RWPE1 (cell line): ENCODE measurements at regions not wholly inside any gene's neighbourhood (a gene's known extent, or its start where the extent isn't known, plus 50 kb on each side); places are given as distances from the start of the nearest gene placed in this dataset.

Experiments
- CTCF ChIA-PET: fragments of 350-600 bp; sonication (Branson Sonifier 250); formaldehyde crosslinking; extraction: SDS; loops from one replicate; lab custom pipeline; 2021; lab: Yijun Ruan, JAX
- POLR2A ChIA-PET: fragments of 400-600 bp; formaldehyde crosslinking; extraction: SDS; loops from one replicate; lab custom pipeline; 2020; ENCODE audit warnings: antibody characterized with exemption; ENCODE audit not compliant: low non-redundant PET; lab: Yijun Ruan, JAX
- DNase-seq: peaks from one replicate; pipeline ENCODE4 v3.0.0; 2012; ENCODE audit warnings: low spot score
- H3K27ac ChIP-seq: fragments of 450-650 bp; 2 replicates; pipeline ENCODE4 v1.5.1; 2017
- TF ChIP-seq, protein P1 (sequence below): fragments of 450-650 bp; conservative IDR thresholded peaks from 2 replicates; pipeline ENCODE4 v1.5.1; 2017; ENCODE audit warnings: low read depth, mild to moderate bottlenecking

DNA sequence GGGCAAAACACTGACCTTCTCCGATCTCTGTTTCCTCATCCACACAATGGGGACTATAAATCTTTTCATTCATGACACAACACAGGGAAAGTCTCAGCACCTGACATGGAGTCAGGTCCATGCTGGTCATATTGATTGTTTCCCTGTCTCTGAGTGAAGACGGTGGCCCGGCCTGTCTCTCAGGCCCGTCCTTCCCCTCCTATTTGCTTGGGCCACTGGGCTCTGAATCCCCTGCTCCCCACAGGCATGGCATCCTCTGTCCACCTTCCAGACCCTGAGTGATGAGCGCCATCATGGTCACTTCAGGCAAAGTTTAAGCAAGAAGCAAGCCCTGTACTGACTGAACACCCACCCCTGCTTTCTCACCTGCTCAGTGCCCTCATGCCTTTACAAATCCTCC lies 113.3 kb upstream of the ALX4 start:
- CTCF ChIA-PET: no interaction called here
- POLR2A ChIA-PET: no interaction called here
- TF ChIP-seq, protein P1, sequence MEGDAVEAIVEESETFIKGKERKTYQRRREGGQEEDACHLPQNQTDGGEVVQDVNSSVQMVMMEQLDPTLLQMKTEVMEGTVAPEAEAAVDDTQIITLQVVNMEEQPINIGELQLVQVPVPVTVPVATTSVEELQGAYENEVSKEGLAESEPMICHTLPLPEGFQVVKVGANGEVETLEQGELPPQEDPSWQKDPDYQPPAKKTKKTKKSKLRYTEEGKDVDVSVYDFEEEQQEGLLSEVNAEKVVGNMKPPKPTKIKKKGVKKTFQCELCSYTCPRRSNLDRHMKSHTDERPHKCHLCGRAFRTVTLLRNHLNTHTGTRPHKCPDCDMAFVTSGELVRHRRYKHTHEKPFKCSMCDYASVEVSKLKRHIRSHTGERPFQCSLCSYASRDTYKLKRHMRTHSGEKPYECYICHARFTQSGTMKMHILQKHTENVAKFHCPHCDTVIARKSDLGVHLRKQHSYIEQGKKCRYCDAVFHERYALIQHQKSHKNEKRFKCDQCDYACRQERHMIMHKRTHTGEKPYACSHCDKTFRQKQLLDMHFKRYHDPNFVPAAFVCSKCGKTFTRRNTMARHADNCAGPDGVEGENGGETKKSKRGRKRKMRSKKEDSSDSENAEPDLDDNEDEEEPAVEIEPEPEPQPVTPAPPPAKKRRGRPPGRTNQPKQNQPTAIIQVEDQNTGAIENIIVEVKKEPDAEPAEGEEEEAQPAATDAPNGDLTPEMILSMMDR: no peak
- no peak for DNase-seq
- H3K27ac ChIP-seq: no peak overlapping the region

DNA sequence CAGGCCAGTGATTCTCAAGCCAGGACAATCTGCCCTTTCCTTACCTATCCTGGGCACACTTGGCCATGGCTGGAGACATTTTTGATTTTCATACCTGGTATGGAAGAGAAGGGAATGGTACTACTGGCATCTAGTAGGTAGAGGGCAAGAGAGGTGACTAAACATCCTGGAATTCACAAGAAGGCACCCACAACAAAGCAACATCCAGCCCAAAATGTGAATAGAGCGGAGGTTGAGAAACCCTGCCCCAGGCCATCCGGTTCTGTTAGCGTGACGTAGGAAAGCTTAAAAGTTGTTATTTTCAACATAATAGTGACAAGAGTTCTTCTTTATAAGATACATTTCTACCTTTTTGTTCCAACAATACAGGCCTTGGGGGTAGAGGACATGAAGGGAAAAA lies 114.9 kb upstream of the ALX4 start:
- peak; percentile 70 for DNase-seq
- ChIA-PET CTCF (interaction anchor here (0.7 kb wide), 1 partner anchor 1377 kb away, joined by 4 read pairs; no protein-coding TSS in a partner anchor), POLR2A (no interaction called here)
- TF ChIP-seq, protein P1: no peak
- H3K27ac ChIP-seq: no peak overlapping the region

- TF ChIP-seq, protein P1: no peak
- no peak for DNase-seq
- POLR2A ChIA-PET: no interaction called here
- no peak overlapping the region for H3K27ac ChIP-seq
- CTCF ChIA-PET: interaction anchor here (0.5 kb wide), 1 partner anchor 443 kb away, joined by 6 read pairs; no protein-coding TSS in a partner anchor
Observed at GRCh38 chr11:44426119-44426518, 116.2 kb upstream of the ALX4 start.

- POLR2A ChIA-PET: no interaction called here
- CTCF ChIA-PET: interaction anchor here (0.5 to 1.3 kb wide), 4 partner anchors 11 to 595 kb away, joined by 3 to 4 read pairs (median 4); partner anchors contain the start of gene EXT2
- DNase-seq: no peak
Observed at GRCh38 chr11:44426958-44427357, 117.0 kb upstream of the ALX4 start.

DNA sequence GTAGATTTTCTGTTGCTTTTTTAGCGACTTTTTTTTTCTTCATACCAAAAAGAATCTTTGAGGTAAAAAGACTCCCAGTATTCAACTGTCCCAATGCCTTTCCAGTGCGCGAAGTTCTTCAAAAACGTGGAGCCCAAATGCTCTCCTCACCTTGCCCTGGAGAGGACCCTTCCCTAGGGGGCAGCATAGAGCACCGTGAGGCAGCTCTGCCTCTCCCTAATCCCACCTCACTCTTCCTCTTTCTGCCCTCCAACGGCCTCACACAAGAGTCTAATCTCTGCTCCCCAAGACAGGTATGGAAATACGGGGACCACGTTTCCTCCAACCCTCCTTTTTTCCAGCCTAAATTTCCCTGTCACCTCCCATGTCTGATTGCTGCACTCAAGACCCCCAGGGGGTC lies 117.5 kb upstream of the ALX4 start:
- ChIA-PET CTCF (interaction anchor here (0.6 to 1.3 kb wide), 4 partner anchors 11 to 594 kb away, joined by 3 to 4 read pairs (median 4); no protein-coding TSS in a partner anchor), POLR2A (no interaction called here)
- no peak overlapping the region for H3K27ac ChIP-seq
- TF ChIP-seq, protein P1: no peak
- DNase-seq: no peak

More at GRCh38 chr11:44426958-44427357, 117.0 kb upstream of the ALX4 start:
- TF ChIP-seq, protein P1: no peak
- H3K27ac ChIP-seq: no peak overlapping the region

- POLR2A ChIA-PET: no interaction called here
- CTCF ChIA-PET: no interaction called here
Observed at GRCh38 chr11:44430140-44430539, 120.2 kb upstream of the ALX4 start.

More at GRCh38 chr11:44430140-44430539, 120.2 kb upstream of the ALX4 start:
- DNase-seq: no peak
- TF ChIP-seq, protein P1: no peak
- no peak overlapping the region for H3K27ac ChIP-seq
